ENCODE measurements at regions not wholly inside any gene's neighbourhood (a gene's known extent, or its start where the extent isn't known, plus 50 kb on each side); places are given as distances from the start of the nearest gene placed in this dataset.

- TF ChIP-seq GATA2 (IDR thresholded peaks at IDR 0.05; ENCODE audit: low read depth, low read length) (no peak), GATA3 (IDR thresholded peaks at IDR 0.05; ENCODE audit: low read depth, low read length) (no peak)
Measured at GRCh38 chr22:27327981-27328721, 473.4 kb downstream of the MN1 start.
